GM18909 (cell line): ENCODE measurements at regions not wholly inside any gene's neighbourhood (a gene's known extent, or its start where the extent isn't known, plus 50 kb on each side); places are given as distances from the start of the nearest gene placed in this dataset.
"Not testable (repeated sequence)": the region's sequence is repeated elsewhere in the genome, so short reads cannot be mapped to it uniquely, and the experiment has no call there.

ENCODE experiments used
- ATAC-seq: cut with Tn5 transposase; IDR thresholded peaks from one replicate; pipeline ENCODE4 v1.9.1; 2021; ENCODE audit warnings: mild to moderate bottlenecking; ENCODE audit not compliant: unreplicated experiment, poor library complexity

- ATAC-seq = no peak
These were observed 94.5 kb downstream of the CPZ start for GRCh38 chr4:8687083-8687482.

GRCh38 chr4:8685831-8686230 lies 93.3 kb downstream of the CPZ start:
- no peak for ATAC-seq

GRCh38 chr4:8683462-8683861 lies 90.9 kb downstream of the CPZ start:
- no peak for ATAC-seq

GRCh38 chr4:8682725-8683124 lies 90.2 kb downstream of the CPZ start:
- no peak for ATAC-seq

GRCh38 chr4:8682296-8682695 lies 89.7 kb downstream of the CPZ start:
- ATAC-seq = no peak

GRCh38 chr4:8681391-8681790 lies 88.8 kb downstream of the CPZ start:
- ATAC-seq = no peak

GRCh38 chr4:8679032-8679431 lies 86.5 kb downstream of the CPZ start:
- ATAC-seq = no peak

GRCh38 chr4:8676676-8677075 lies 84.1 kb downstream of the CPZ start:
- ATAC-seq = no peak

- ATAC-seq = no peak
These were observed 83.3 kb downstream of the CPZ start for GRCh38 chr4:8675906-8676305.

- no peak for ATAC-seq
These were observed 82.8 kb downstream of the CPZ start for GRCh38 chr4:8675383-8675782.

GRCh38 chr4:8674311-8674885 lies 81.8 kb downstream of the CPZ start:
- no peak for ATAC-seq

GRCh38 chr4:8673106-8673505 lies 80.5 kb downstream of the CPZ start:
- ATAC-seq = not testable (repeated sequence)

- ATAC-seq = no peak
These were observed 79.9 kb downstream of the CPZ start for GRCh38 chr4:8672486-8672885.

GRCh38 chr4:8671712-8672290 lies 79.2 kb downstream of the CPZ start:
- no peak for ATAC-seq
